Endothelial cell of umbilical vein (primary cell): ENCODE measurements at regions not wholly inside any gene's neighbourhood (a gene's known extent, or its start where the extent isn't known, plus 50 kb on each side); places are given as distances from the start of the nearest gene placed in this dataset.

Experiments
- BruUV-seq: library from RNA; stranded (reverse); fragments of 400-500 nt; replicated peaks from 2 replicates; lab custom pipeline; 2021; lab: Mats Ljungman, UMichigan
- CTCF ChIA-PET: fragments of 300-600, 350-600 bp; sonication (Branson Sonifier 250); formaldehyde crosslinking; loops from one replicate; lab custom pipeline; 2021; ENCODE audit warnings: antibody characterized with exemption, inconsistent platforms; lab: Charles Lee
- POLR2A ChIA-PET: fragments of 300-600, 350-600 bp; sonication (Branson Sonifier 250); formaldehyde crosslinking; loops from one replicate; lab custom pipeline; 2021; ENCODE audit warnings: antibody characterized with exemption, inconsistent platforms; lab: Charles Lee
- DNase-seq: peaks from one replicate; pipeline ENCODE4 v3.0.0-alpha.2; 2011; ENCODE audit warnings: low read depth, low spot score
- FAIRE-seq: peaks from 2 replicates; lab custom pipeline; 2011; peaks lifted over from hg19 to GRCh38; lab: Jason Lieb, UNC
- H2AFZ ChIP-seq: 2 replicates; pipeline ENCODE4 v1.6.0; 2012; ENCODE audit warnings: low read depth, low read length, control low read depth, inconsistent platforms
- H3K27ac ChIP-seq: 2 replicates; pipeline ENCODE4 v1.5.1; 2011; ENCODE audit warnings: low read depth, mild to moderate bottlenecking, control low read depth, low read length, moderate library complexity; ENCODE audit not compliant: insufficient read depth
- H3K27me3 ChIP-seq, 2 experiments: 2 replicates each; pipeline versions ENCODE4 v1.6.0 to v1.6.1; 2011; ENCODE audit warnings: low read length in 2 of 2, mixed read lengths in 1 of 2; ENCODE audit not compliant: control insufficient read depth in 2 of 2, insufficient read depth in 2 of 2
- H3K36me3 ChIP-seq, 2 experiments: 2 replicates in 1 of 2; 3 replicates in 1 of 2; pipeline ENCODE4 v1.5.1; 2011; ENCODE audit warnings: low read length in 2 of 2, mild to moderate bottlenecking in 1 of 2, moderate library complexity in 1 of 2; ENCODE audit not compliant: control insufficient read depth in 2 of 2, insufficient read depth in 2 of 2; ENCODE audit errors: extremely low read depth in 1 of 2
- H3K4me1 ChIP-seq: 3 replicates; pipeline ENCODE4 v1.5.1; 2011; ENCODE audit warnings: mild to moderate bottlenecking, low read length; ENCODE audit not compliant: control insufficient read depth, insufficient read depth; ENCODE audit errors: extremely low read depth
- H3K4me2 ChIP-seq: 2 replicates; pipeline ENCODE4 v1.6.1; 2011; ENCODE audit warnings: low read length, control low read depth, mixed read lengths; ENCODE audit not compliant: insufficient read depth
- H3K4me3 ChIP-seq, 3 experiments: fragments of 200-600 bp in 1 of 3; sonication (generic), shearing (Covaris generic) in 1 of 3; replicated peaks in 1 of 3; 2 replicates each; pipeline ENCODE4 v1.5.1; 2011 to 2016; ENCODE audit warnings: control low read depth in 3 of 3, low read length in 3 of 3, mild to moderate bottlenecking in 2 of 3, inconsistent platforms in 1 of 3, low read depth in 1 of 3, moderate library complexity in 1 of 3; ENCODE audit not compliant: insufficient read depth in 1 of 3
- H3K79me2 ChIP-seq: 2 replicates; pipeline ENCODE4 v1.6.0; 2012; ENCODE audit warnings: low read length, inconsistent platforms; ENCODE audit not compliant: control insufficient read depth, insufficient read depth
- H3K9ac ChIP-seq: replicated peaks from 2 replicates; pipeline ENCODE3; 2011; ENCODE audit warnings: low read length, control low read depth; ENCODE audit not compliant: insufficient read depth; ENCODE audit errors: extremely low read depth
- H3K9me1 ChIP-seq: replicated peaks from 3 replicates; pipeline ENCODE4 v1.6.0; 2011; ENCODE audit warnings: mild to moderate bottlenecking, low read length; ENCODE audit not compliant: control insufficient read depth, insufficient read depth; ENCODE audit errors: extremely low read depth
- H3K9me3 ChIP-seq: replicated peaks from 2 replicates; pipeline ENCODE4 v1.5.1; 2012; ENCODE audit warnings: low read length, inconsistent platforms; ENCODE audit not compliant: control insufficient read depth, insufficient read depth
- H4K20me1 ChIP-seq: replicated peaks from 2 replicates; pipeline ENCODE3; 2011; ENCODE audit warnings: mild to moderate bottlenecking, low read length; ENCODE audit not compliant: control insufficient read depth, insufficient read depth; ENCODE audit errors: extremely low read depth
- CTCF ChIP-seq, 2 donors: IDR thresholded peaks; 1 replicate in 1 of 2; 2 replicates in 1 of 2; pipeline ENCODE4 v1.5.1; 2011; ENCODE audit warnings: low read length in 2 of 2, mild to moderate bottlenecking in 2 of 2, moderate library complexity in 2 of 2, control low read depth in 1 of 2, inconsistent platforms in 1 of 2, low read depth in 1 of 2; ENCODE audit not compliant: insufficient read depth in 1 of 2; ENCODE audit errors: extremely low read depth in 1 of 2
- EZH2 ChIP-seq: IDR thresholded peaks from 2 replicates; pipeline ENCODE4 v1.6.1; 2012; ENCODE audit warnings: borderline replicate concordance, low read depth, mild to moderate bottlenecking, moderate library complexity, low read length, inconsistent platforms; ENCODE audit not compliant: severe bottlenecking
- FOS ChIP-seq: IDR thresholded peaks from 2 replicates; pipeline ENCODE4 v1.6.1; 2011; ENCODE audit warnings: mild to moderate bottlenecking, low read length, moderate library complexity, borderline replicate concordance; ENCODE audit not compliant: insufficient read depth
- GATA2 ChIP-seq: IDR thresholded peaks from 2 replicates; pipeline ENCODE4 v1.7.0; 2011; ENCODE audit warnings: low read depth, mild to moderate bottlenecking, moderate library complexity, mixed read lengths, low read length; ENCODE audit not compliant: insufficient read length, insufficient read depth
- JUN ChIP-seq: IDR thresholded peaks from 2 replicates; pipeline ENCODE4 v1.6.1; 2011; ENCODE audit warnings: borderline replicate concordance, low read depth; ENCODE audit not compliant: insufficient read length, insufficient read depth
- MAX ChIP-seq: IDR thresholded peaks from 2 replicates; pipeline ENCODE4 v1.6.1; 2011; ENCODE audit not compliant: insufficient read depth, insufficient read length
- MYC ChIP-seq: IDR thresholded peaks from one replicate; pipeline ENCODE4 v1.6.1; 2011; ENCODE audit warnings: mild to moderate bottlenecking, low read depth, low read length
- POLR2A ChIP-seq: IDR thresholded peaks from 2 replicates; pipeline ENCODE4 v1.6.1; 2012; ENCODE audit warnings: low read depth, mild to moderate bottlenecking, control low read depth, low read length
- POLR2AphosphoS5 ChIP-seq: IDR thresholded peaks from 2 replicates; pipeline ENCODE4 v1.6.1; 2012; ENCODE audit warnings: low read depth, mild to moderate bottlenecking, control low read depth, low read length, moderate library complexity; ENCODE audit not compliant: insufficient read depth
- dilution Hi-C: fragments of 300-500 bp; cut with MboI; formaldehyde crosslinking; loops from one replicate; pipeline ENCODE4 v1.15.0; 2019; ENCODE audit warnings: low sequenced_read_pairs; ENCODE audit not compliant: extremely low pct_ligation_motif_present
- intact Hi-C: fragments of 100-400 bp; cut with micrococcal nuclease; formaldehyde crosslinking; loops from one replicate; pipeline ENCODE4 v1.10.0; 2022

- no peak overlapping the region for H3K9ac ChIP-seq
- no peaks in the 10 kb centered on the region for H3K9me3 ChIP-seq
- no peaks in the 10 kb centered on the region for H3K36me3 ChIP-seq
- intact Hi-C loops (no loop called here), dilution Hi-C loops (no loop called here)
- ChIA-PET CTCF (interaction anchor here (1.9 kb wide), 1 partner anchor 32 kb away, joined by 5 read pairs; no protein-coding TSS in a partner anchor), POLR2A (no interaction called here)
- H3K27ac ChIP-seq, result no peak overlapping the region
- H3K4me3 ChIP-seq, result no peak overlapping the region
- peaks cover 0 to 1% of the 10 kb centered on the region in 2 experiments for H3K27me3 ChIP-seq
- TF ChIP-seq FOS, result no peak
- TF ChIP-seq POLR2AphosphoS5, result no peak
- no peak for TF ChIP-seq GATA2
- no peak for TF ChIP-seq EZH2
- TF ChIP-seq POLR2A, result no peak
- TF ChIP-seq MAX, result no peak
- no peak for TF ChIP-seq JUN
- TF ChIP-seq MYC, result no peak
- no peak for TF ChIP-seq CTCF (IDR thresholded peaks at IDR 0.05; ENCODE audit: extremely low read depth in 1 of 2, insufficient read depth in 1 of 2, low read depth in 1 of 2, low read length in 2 of 2)
- H3K79me2 ChIP-seq, result no peaks in the 10 kb centered on the region
- no peak for DNase-seq
- FAIRE-seq, result no peak
- no peak overlapping the region for H3K4me2 ChIP-seq
- no peaks in the 10 kb centered on the region for H3K4me1 ChIP-seq
- no TSS peak for BruUV-seq
- no peaks in the 10 kb centered on the region for H4K20me1 ChIP-seq
- H2AFZ ChIP-seq, result no peak overlapping the region
- peaks cover 3% of the 10 kb centered on the region for H3K9me1 ChIP-seq
Measured at GRCh38 chr6:156378853-156379252, 398.3 kb upstream of the ARID1B start.
